Hepatocyte (in vitro differentiated cells): ENCODE measurements at regions not wholly inside any gene's neighbourhood (a gene's known extent, or its start where the extent isn't known, plus 50 kb on each side); places are given as distances from the start of the nearest gene placed in this dataset.
"Not testable (repeated sequence)": the region's sequence is repeated elsewhere in the genome, so short reads cannot be mapped to it uniquely, and the experiment has no call there.

Experiments used
- DNase-seq: peaks from one replicate; pipeline ENCODE4 v3.0.0-alpha.2; 2016; ENCODE audit warnings: low spot score
- H2AFZ ChIP-seq: fragments of 200-600 bp; sonication (generic); 2 replicates; pipeline ENCODE4 v1.6.0; 2016; ENCODE audit warnings: antibody characterized with exemption, mild to moderate bottlenecking
- H3K27ac ChIP-seq: fragments of 200-600 bp; sonication (generic); 2 replicates; pipeline ENCODE4 v1.5.1; 2016; ENCODE audit warnings: mild to moderate bottlenecking
- H3K27me3 ChIP-seq: fragments of 200-600 bp; sonication (generic); 2 replicates; pipeline ENCODE4 v1.6.1; 2016
- H3K36me3 ChIP-seq: fragments of 200-600 bp; sonication (generic); replicated peaks from 2 replicates; pipeline ENCODE4 v1.5.1; 2016; ENCODE audit warnings: low read depth; ENCODE audit not compliant: insufficient read depth
- H3K4me1 ChIP-seq: fragments of 200-600 bp; sonication (generic); 2 replicates; pipeline ENCODE4 v1.5.1; 2016; ENCODE audit warnings: mild to moderate bottlenecking, moderate library complexity; ENCODE audit not compliant: insufficient read depth
- H3K4me2 ChIP-seq: fragments of 200-600 bp; sonication (generic); 2 replicates; pipeline ENCODE4 v1.6.0; 2016
- H3K4me3 ChIP-seq: fragments of 200-600 bp; sonication (generic); 2 replicates; pipeline ENCODE4 v1.5.1; 2016; ENCODE audit warnings: mild to moderate bottlenecking
- H3K79me2 ChIP-seq: fragments of 200-600 bp; sonication (generic); 2 replicates; pipeline ENCODE4 v1.6.0; 2017; ENCODE audit warnings: mild to moderate bottlenecking
- H3K9me2 ChIP-seq: fragments of 200-600 bp; sonication (generic); replicated peaks from 2 replicates; pipeline ENCODE4 v1.6.0; 2017; ENCODE audit warnings: mild to moderate bottlenecking; ENCODE audit not compliant: insufficient read depth
- H3K9me3 ChIP-seq: fragments of 200-600 bp; sonication (generic); 2 replicates; pipeline ENCODE4 v1.5.1; 2016; ENCODE audit warnings: low read depth, mild to moderate bottlenecking
- H4K20me1 ChIP-seq: fragments of 200-600 bp; sonication (generic); 2 replicates; pipeline ENCODE4 v1.6.0; 2016; ENCODE audit warnings: mild to moderate bottlenecking; ENCODE audit not compliant: insufficient read depth, poor library complexity, severe bottlenecking
- EZH2 ChIP-seq: fragments of 200-600 bp; sonication (generic); IDR thresholded peaks from 2 replicates; pipeline ENCODE4 v1.6.1; 2016; ENCODE audit warnings: antibody characterized with exemption, mild to moderate bottlenecking, borderline replicate concordance
- EZH2phosphoT487 ChIP-seq: fragments of 200-600 bp; sonication (generic); IDR thresholded peaks from one replicate; pipeline ENCODE4 v1.6.1; 2018; ENCODE audit warnings: antibody characterized with exemption, mild to moderate bottlenecking, low read depth, moderate library complexity; ENCODE audit not compliant: unreplicated experiment, severe bottlenecking
- WGBS: methylation state at CpG from one replicate; pipeline ENCODE4 v1.1.6; 2016; ENCODE audit warnings: low lambda C conversion rate; ENCODE audit errors: missing lambda C conversion rate; 5-methylcytosine and 5-hydroxymethylcytosine counted together
- TF ChIP-seq, protein P1 (sequence below): fragments of 200-600 bp; sonication (generic); IDR thresholded peaks from 2 replicates; pipeline ENCODE4 v1.5.1; 2016; ENCODE audit warnings: antibody characterized with exemption, mild to moderate bottlenecking; ENCODE audit not compliant: poor library complexity

DNA sequence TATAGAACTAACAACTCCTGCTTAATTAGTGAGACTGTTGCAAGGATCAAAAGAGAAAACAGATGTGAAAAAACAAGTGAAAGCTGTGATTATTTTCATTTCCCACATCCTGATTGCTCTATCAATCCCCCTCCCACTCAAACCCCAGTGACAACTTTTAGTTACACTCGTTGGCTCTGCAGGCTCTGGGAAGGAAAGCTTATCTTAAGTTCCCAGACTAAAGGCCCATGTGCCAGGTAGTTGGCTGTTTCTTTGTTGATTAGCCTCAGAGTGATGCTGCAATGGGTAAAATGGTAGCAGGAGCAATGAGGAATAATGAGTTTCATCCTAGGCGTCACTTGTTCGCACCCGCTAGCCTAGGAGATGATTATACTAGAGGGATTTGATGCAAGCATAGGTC is 133.3 kb upstream of the IFNE start:
- Histone ChIP-seq H3K36me3 (no peaks in the 10 kb centered on the region), H4K20me1 (no peaks in the 10 kb centered on the region), H3K9me2 (no peaks in the 10 kb centered on the region), H3K27ac (no peak overlapping the region), H3K4me3 (no peak overlapping the region), H2AFZ (no peak overlapping the region), H3K4me1 (no peaks in the 10 kb centered on the region), H3K27me3 (no peaks in the 10 kb centered on the region), H3K79me2 (no peaks in the 10 kb centered on the region), H3K4me2 (no peak overlapping the region), H3K9me3 (no peaks in the 10 kb centered on the region)
- DNase-seq = no peak
- WGBS = 75% methylated on average over 4 of the region's 4 CpGs
- TF ChIP-seq, protein P1, sequence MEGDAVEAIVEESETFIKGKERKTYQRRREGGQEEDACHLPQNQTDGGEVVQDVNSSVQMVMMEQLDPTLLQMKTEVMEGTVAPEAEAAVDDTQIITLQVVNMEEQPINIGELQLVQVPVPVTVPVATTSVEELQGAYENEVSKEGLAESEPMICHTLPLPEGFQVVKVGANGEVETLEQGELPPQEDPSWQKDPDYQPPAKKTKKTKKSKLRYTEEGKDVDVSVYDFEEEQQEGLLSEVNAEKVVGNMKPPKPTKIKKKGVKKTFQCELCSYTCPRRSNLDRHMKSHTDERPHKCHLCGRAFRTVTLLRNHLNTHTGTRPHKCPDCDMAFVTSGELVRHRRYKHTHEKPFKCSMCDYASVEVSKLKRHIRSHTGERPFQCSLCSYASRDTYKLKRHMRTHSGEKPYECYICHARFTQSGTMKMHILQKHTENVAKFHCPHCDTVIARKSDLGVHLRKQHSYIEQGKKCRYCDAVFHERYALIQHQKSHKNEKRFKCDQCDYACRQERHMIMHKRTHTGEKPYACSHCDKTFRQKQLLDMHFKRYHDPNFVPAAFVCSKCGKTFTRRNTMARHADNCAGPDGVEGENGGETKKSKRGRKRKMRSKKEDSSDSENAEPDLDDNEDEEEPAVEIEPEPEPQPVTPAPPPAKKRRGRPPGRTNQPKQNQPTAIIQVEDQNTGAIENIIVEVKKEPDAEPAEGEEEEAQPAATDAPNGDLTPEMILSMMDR = no peak

DNA sequence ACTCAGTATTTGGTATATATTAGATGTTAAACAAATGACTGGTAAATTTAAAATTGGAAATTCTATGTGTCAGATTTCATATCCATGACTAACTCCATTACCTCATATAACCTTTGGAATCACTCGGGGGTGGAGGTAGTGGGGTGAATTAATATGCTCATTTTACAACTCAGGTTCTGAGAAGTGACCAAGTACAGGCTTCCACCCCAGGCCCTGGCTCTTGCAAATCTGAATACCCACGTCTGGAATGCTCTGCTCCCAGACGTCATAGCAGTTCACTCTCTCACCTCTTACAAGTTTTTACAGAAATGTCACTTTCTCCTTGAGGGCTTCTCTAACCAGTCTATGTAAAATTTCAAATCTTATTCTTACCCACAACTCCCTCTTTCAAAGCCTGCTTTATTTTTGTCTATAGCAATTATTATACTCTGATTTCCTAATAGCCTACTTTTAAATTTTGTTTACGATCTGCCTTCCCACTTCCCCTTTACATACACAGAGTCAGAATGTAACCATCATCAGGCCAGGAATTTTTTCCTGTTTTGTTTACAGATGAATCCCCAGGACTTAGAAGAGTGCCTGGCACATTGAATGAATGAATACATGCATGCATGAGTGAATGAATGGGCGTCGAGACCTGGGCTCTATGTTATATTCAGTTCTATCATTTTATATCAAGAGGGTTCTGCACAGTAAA is 134.1 kb upstream of the IFNE start:
- Histone ChIP-seq H3K9me3 (no peaks in the 10 kb centered on the region), H3K79me2 (no peaks in the 10 kb centered on the region), H3K4me2 (no peak overlapping the region), H4K20me1 (no peaks in the 10 kb centered on the region), H3K4me3 (no peak overlapping the region), H2AFZ (no peak overlapping the region), H3K36me3 (no peaks in the 10 kb centered on the region), H3K4me1 (no peaks in the 10 kb centered on the region), H3K9me2 (no peaks in the 10 kb centered on the region), H3K27ac (no peak overlapping the region), H3K27me3 (no peaks in the 10 kb centered on the region)
- peak; percentile 26 for DNase-seq
- no peak for TF ChIP-seq EZH2phosphoT487
- WGBS = 67% methylated on average over 6 of the region's 6 CpGs

DNA sequence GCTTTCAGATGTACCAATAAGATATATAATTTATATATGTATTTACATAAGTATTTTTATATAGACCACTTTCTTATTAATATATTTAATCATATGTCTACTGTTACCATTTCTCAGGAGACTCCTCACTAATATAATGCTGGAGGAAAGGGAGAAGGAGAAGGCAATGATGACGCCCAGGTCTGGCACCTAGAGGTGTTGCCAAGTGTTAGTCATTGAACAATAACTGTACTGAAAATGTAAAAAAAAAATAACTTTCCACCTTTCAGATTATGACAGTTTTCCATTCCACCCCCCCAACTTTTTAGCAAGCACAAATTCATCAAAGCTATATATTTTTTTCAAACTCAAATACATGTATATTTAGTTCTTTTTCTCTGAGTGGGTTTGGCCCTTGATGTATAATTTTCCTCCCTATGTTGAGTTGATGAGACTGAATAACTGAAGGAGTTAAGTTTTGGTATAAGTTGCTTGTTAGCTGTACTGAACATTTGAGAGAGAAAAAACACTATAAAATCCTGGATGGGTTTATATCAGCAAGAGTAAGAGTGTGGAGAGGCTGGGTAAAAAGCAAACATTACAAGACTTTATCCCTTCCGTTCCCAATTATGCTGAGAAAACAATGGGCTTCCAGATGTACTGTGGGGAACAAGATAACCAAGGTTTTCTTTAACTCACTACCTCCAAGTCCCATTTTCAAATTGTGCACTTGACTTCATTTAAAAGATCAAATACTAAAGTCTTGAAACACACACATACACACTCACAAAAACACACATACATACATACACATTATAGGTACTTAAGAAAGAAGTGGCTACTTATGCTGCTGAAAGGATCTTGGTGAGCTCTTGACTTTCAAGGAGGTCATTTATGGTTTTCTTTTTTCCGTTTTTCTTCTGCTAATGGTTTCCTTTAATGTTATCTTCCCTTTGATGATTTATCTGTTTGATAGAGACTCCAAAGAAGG is 142.8 kb upstream of the IFNE start:
- no peaks in the 10 kb centered on the region for H3K9me2 ChIP-seq
- H3K27ac ChIP-seq = no peak overlapping the region
- H4K20me1 ChIP-seq = no peaks in the 10 kb centered on the region
- 56% methylated on average over 3 of the region's 3 CpGs for WGBS
- no peak for TF ChIP-seq EZH2phosphoT487
- no peak for TF ChIP-seq EZH2
- TF ChIP-seq, protein P1 = no peak
- no peak overlapping the region for H3K4me3 ChIP-seq
- H3K79me2 ChIP-seq = no peaks in the 10 kb centered on the region
- no peak for DNase-seq
- H3K4me2 ChIP-seq = no peak overlapping the region
- no peaks in the 10 kb centered on the region for H3K36me3 ChIP-seq
- H3K27me3 ChIP-seq = no peaks in the 10 kb centered on the region
- H3K9me3 ChIP-seq = no peaks in the 10 kb centered on the region
- no peaks in the 10 kb centered on the region for H3K4me1 ChIP-seq
- no peak overlapping the region for H2AFZ ChIP-seq

DNA sequence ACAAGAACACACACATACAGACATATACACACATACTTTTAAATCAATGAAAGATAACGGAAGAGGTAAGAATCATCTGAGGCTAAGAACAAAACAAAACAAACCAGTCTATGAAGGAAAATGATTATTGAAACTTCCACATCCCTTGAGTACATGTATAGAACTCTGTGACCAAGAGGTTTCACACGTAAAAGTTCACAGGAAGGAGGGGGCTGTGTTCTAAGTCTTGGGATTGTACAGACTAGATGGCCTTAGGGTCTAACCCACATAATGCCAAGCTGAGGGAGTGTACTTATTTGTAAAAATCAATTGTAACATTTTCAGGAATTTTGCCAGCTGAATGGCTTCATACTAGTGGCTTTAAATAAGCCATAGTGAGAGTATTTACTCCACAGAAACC is 144.4 kb upstream of the IFNE start:
- Histone ChIP-seq H2AFZ (no peak overlapping the region), H3K27me3 (no peaks in the 10 kb centered on the region), H3K27ac (no peak overlapping the region), H4K20me1 (no peaks in the 10 kb centered on the region), H3K9me2 (no peaks in the 10 kb centered on the region), H3K4me1 (no peaks in the 10 kb centered on the region), H3K36me3 (no peaks in the 10 kb centered on the region), H3K4me3 (no peak overlapping the region), H3K79me2 (no peaks in the 10 kb centered on the region), H3K4me2 (no peak overlapping the region), H3K9me3 (no peaks in the 10 kb centered on the region)
- WGBS = 87% methylated on average over 2 of the region's 2 CpGs
- TF ChIP-seq EZH2phosphoT487 (no peak), EZH2 (no peak)
- TF ChIP-seq, protein P1 = no peak
- no peak for DNase-seq

DNA sequence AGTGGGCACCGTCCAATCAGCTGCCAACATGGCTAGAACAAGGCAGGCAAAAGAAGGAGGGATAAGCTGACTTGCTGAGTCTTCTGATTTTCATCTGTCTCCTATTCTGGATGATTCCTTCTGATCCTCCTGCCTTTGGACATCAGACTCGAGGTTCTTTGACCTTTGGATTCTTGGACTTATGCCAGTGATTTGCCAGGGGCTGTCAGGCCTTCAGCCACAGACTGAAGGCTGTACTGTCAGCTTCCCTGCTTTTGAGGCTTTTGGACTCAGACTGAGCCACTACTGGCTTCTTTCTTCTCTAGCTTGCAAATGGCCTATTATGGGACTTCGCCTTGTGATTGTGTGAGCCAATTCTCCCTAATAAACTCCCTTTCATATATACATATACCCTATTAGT is 146.8 kb upstream of the IFNE start:
- H3K27me3 ChIP-seq, H4K20me1 ChIP-seq, H3K27ac ChIP-seq, H3K4me1 ChIP-seq, H3K4me3 ChIP-seq, H3K9me2 ChIP-seq, H3K9me3 ChIP-seq, H2AFZ ChIP-seq, H3K79me2 ChIP-seq, H3K4me2 ChIP-seq, DNase-seq, H3K36me3 ChIP-seq: not testable (repeated sequence)
- 91% methylated on average over 3 of the region's 3 CpGs for WGBS
